Stimulated activated CD8-positive, alpha-beta memory T cell treated with anti-CD3 and anti-CD28 coated beads, Interleukin-2, amount 100 ng/mL, for 1 hour (primary cell): ENCODE measurements at regions not wholly inside any gene's neighbourhood (a gene's known extent, or its start where the extent isn't known, plus 50 kb on each side); places are given as distances from the start of the nearest gene placed in this dataset.

Source experiments
- DNase-seq, 2 donors: peaks; one replicate each; pipeline ENCODE4 v3.0.0-alpha.2; 2020; ENCODE audit warnings: low read depth in 2 of 2

- no peak for DNase-seq
Measured at GRCh38 chr12:4024701-4025100, 151.5 kb upstream of the PARP11 start.

- no peak for DNase-seq
Measured at GRCh38 chr12:4015225-4016091, 142.3 kb upstream of the PARP11 start.

GRCh38 chr12:4014858-4015224, 141.6 kb upstream of the PARP11 start:
- no peak for DNase-seq

GRCh38 chr12:4014444-4014843, 141.2 kb upstream of the PARP11 start:
- DNase-seq: no peak

- DNase-seq: no peak
Measured at GRCh38 chr12:4012977-4013968, 140.1 kb upstream of the PARP11 start.

GRCh38 chr12:4012073-4012472, 138.9 kb upstream of the PARP11 start:
- no peak for DNase-seq

GRCh38 chr12:4011597-4011996, 138.4 kb upstream of the PARP11 start:
- DNase-seq: no peak

GRCh38 chr12:4009979-4010704, 136.9 kb upstream of the PARP11 start:
- no peak for DNase-seq

GRCh38 chr12:4006743-4007142, 133.5 kb upstream of the PARP11 start:
- DNase-seq: no peak

GRCh38 chr12:4005851-4006430, 132.7 kb upstream of the PARP11 start:
- no peak for DNase-seq

- DNase-seq: no peak
Measured at GRCh38 chr12:4003576-4003975, 130.4 kb upstream of the PARP11 start.

GRCh38 chr12:4002601-4003000, 129.4 kb upstream of the PARP11 start:
- DNase-seq: no peak

- DNase-seq: no peak
Measured at GRCh38 chr12:4001841-4002240, 128.6 kb upstream of the PARP11 start.

GRCh38 chr12:4001031-4001430, 127.8 kb upstream of the PARP11 start:
- DNase-seq: no peak

- no peak for DNase-seq
Measured at GRCh38 chr12:3999904-4000303, 126.7 kb upstream of the PARP11 start.

- no peak for DNase-seq
Measured at GRCh38 chr12:3998968-3999792, 126.0 kb upstream of the PARP11 start.

GRCh38 chr12:3998397-3998796, 125.2 kb upstream of the PARP11 start:
- DNase-seq: no peak

GRCh38 chr12:3996322-3996721, 123.1 kb upstream of the PARP11 start:
- DNase-seq: no peak

- DNase-seq: no peak
Measured at GRCh38 chr12:3995306-3995705, 122.1 kb upstream of the PARP11 start.

- DNase-seq: no peak
Measured at GRCh38 chr12:3994500-3994899, 121.3 kb upstream of the PARP11 start.

- no peak for DNase-seq
Measured at GRCh38 chr12:3992945-3993344, 119.7 kb upstream of the PARP11 start.
